SH-SY5Y (cell line): ENCODE measurements at regions not wholly inside any gene's neighbourhood (a gene's known extent, or its start where the extent isn't known, plus 50 kb on each side); places are given as distances from the start of the nearest gene placed in this dataset.

Experiments
- GATA2 ChIP-seq: IDR thresholded peaks from 2 replicates; pipeline ENCODE4 v1.6.1; 2011; ENCODE audit warnings: mild to moderate bottlenecking, low read depth, low read length
- GATA3 ChIP-seq: IDR thresholded peaks from 2 replicates; pipeline ENCODE4 v1.6.1; 2011; ENCODE audit warnings: low read depth, mild to moderate bottlenecking, low read length, moderate library complexity

GRCh38 chr5:164844348-164844747 lies 1338.9 kb downstream of the MAT2B start:
- TF ChIP-seq GATA2 (no peak), GATA3 (no peak)
